ENCODE measurements at regions not wholly inside any gene's neighbourhood (a gene's known extent, or its start where the extent isn't known, plus 50 kb on each side); places are given as distances from the start of the nearest gene placed in this dataset.

DNA sequence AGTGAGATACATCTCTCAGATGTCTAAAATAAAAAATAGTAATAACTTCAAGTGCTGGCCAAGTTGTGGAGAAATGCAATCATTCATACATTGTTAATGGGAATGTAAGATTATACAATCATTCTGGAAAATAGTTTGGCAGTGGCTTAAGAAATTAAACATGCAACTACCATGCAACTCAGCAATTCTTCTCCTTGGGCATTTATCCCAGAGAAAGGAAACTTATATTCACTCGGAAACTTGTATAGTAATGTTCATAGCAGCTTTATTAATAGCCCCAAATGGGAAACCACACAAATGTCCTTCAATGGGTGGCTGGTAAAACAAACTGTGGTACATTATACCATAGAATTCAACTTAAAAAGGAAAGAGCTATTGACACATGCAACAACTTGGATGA lies 274.0 kb upstream of the SPRED2 start:
- TF ChIP-seq CTCF (conservative IDR thresholded peaks at IDR 0.05) (no peak), ZFX (IDR thresholded peaks at IDR 0.05) (no peak)

Measured in C4-2B (cell line).